Fibroblast of lung (primary cell): ENCODE measurements at regions not wholly inside any gene's neighbourhood (a gene's known extent, or its start where the extent isn't known, plus 50 kb on each side); places are given as distances from the start of the nearest gene placed in this dataset.

Experiments
- DNase-seq, 2 donors: peaks; one replicate each; pipeline versions ENCODE4 v3.0.0 to v3.0.0-alpha.2; 2010; ENCODE audit warnings: low read depth in 2 of 2
- H2AFZ ChIP-seq: 2 replicates; pipeline ENCODE4 v1.5.1; 2012; ENCODE audit warnings: low read length, control low read depth, inconsistent platforms
- H3K27ac ChIP-seq: 2 replicates; pipeline ENCODE4 v1.5.1; 2011; ENCODE audit warnings: low read length, control low read depth; ENCODE audit not compliant: insufficient read depth
- H3K27me3 ChIP-seq: 2 replicates; pipeline ENCODE4 v1.5.1; 2011; ENCODE audit warnings: mild to moderate bottlenecking, low read length; ENCODE audit not compliant: control insufficient read depth, insufficient read depth
- H3K36me3 ChIP-seq: 2 replicates; pipeline ENCODE4 v1.5.1; 2011; ENCODE audit warnings: low read length; ENCODE audit not compliant: control insufficient read depth, insufficient read depth
- H3K4me1 ChIP-seq: 2 replicates; pipeline ENCODE4 v1.5.1; 2011; ENCODE audit warnings: low read length; ENCODE audit not compliant: control insufficient read depth, insufficient read depth; ENCODE audit errors: extremely low read depth
- H3K4me2 ChIP-seq: 2 replicates; pipeline ENCODE4 v1.5.1; 2011; ENCODE audit warnings: low read length, control low read depth; ENCODE audit not compliant: insufficient read depth; ENCODE audit errors: extremely low read depth
- H3K4me3 ChIP-seq, 4 experiments: fragments of 200-600 bp in 1 of 4; sonication (generic) in 1 of 4; replicated peaks in 1 of 4; 2 replicates each; pipeline ENCODE4 v1.5.1; 2011 to 2016; ENCODE audit warnings: low read length in 4 of 4, low read depth in 3 of 4, mild to moderate bottlenecking in 3 of 4, control low read depth in 2 of 4, inconsistent platforms in 1 of 4, mixed read lengths in 1 of 4; ENCODE audit not compliant: insufficient read depth in 1 of 4; ENCODE audit errors: control extremely low read depth in 1 of 4
- H3K79me2 ChIP-seq: 2 replicates; pipeline ENCODE4 v1.5.1; 2012; ENCODE audit warnings: mild to moderate bottlenecking, low read length, inconsistent platforms; ENCODE audit not compliant: control insufficient read depth, insufficient read depth
- H3K9ac ChIP-seq: 2 replicates; pipeline ENCODE4 v1.5.1; 2011; ENCODE audit warnings: mild to moderate bottlenecking, low read length, control low read depth; ENCODE audit not compliant: insufficient read depth
- H3K9me3 ChIP-seq: 2 replicates; pipeline ENCODE4 v1.5.1; 2012; ENCODE audit warnings: low read depth, low read length; ENCODE audit not compliant: control insufficient read depth, insufficient read depth
- H4K20me1 ChIP-seq: 2 replicates; pipeline ENCODE4 v1.5.1; 2011; ENCODE audit warnings: low read length; ENCODE audit not compliant: control insufficient read depth, insufficient read depth; ENCODE audit errors: extremely low read depth
- CTCF ChIP-seq, 2 donors: IDR thresholded peaks in 1 of 2; conservative IDR thresholded peaks in 1 of 2; 1 replicate in 1 of 2; 2 replicates in 1 of 2; pipeline ENCODE4 v1.5.1; 2011 to 2012; ENCODE audit warnings: low read length in 2 of 2, control low read depth in 1 of 2, inconsistent platforms in 1 of 2, low read depth in 1 of 2, mild to moderate bottlenecking in 1 of 2
- EZH2 ChIP-seq: IDR thresholded peaks from 2 replicates; pipeline ENCODE4 v1.5.1; 2012; ENCODE audit warnings: low read length, control low read depth, mild to moderate bottlenecking; ENCODE audit errors: missing control alignments

- Histone ChIP-seq H3K36me3 (no peaks in the 10 kb centered on the region), H4K20me1 (no peaks in the 10 kb centered on the region), H3K4me1 (no peaks in the 10 kb centered on the region), H3K9me3 (no peaks in the 10 kb centered on the region), H3K9ac (no peak overlapping the region), H3K27me3 (no peaks in the 10 kb centered on the region), H2AFZ (no peak overlapping the region), H3K27ac (no peak overlapping the region), H3K4me2 (no peak overlapping the region), H3K4me3 (no peak overlapping the region), H3K79me2 (no peaks in the 10 kb centered on the region)
- no peak for TF ChIP-seq CTCF (conservative IDR thresholded peaks at IDR 0.05 in 1 of 2, IDR thresholded peaks at IDR 0.05 in 1 of 2; ENCODE audit: low read depth in 1 of 2, low read length in 2 of 2)
- no peak for TF ChIP-seq EZH2
- DNase-seq = no peak
These were observed 568.1 kb upstream of the MKI67 start for GRCh38 chr10:128694168-128694850.

- no peak for TF ChIP-seq EZH2
- TF ChIP-seq CTCF (conservative IDR thresholded peaks at IDR 0.05 in 1 of 2, IDR thresholded peaks at IDR 0.05 in 1 of 2; ENCODE audit: low read depth in 1 of 2, low read length in 2 of 2) = no peak
- Histone ChIP-seq H3K4me1 (no peaks in the 10 kb centered on the region), H3K27ac (no peak overlapping the region), H3K79me2 (no peaks in the 10 kb centered on the region), H3K27me3 (no peaks in the 10 kb centered on the region), H3K4me2 (no peak overlapping the region), H3K36me3 (no peaks in the 10 kb centered on the region), H3K4me3 (no peak overlapping the region), H2AFZ (no peak overlapping the region), H3K9me3 (no peaks in the 10 kb centered on the region), H3K9ac (no peak overlapping the region), H4K20me1 (no peaks in the 10 kb centered on the region)
- no peak for DNase-seq
These were observed 568.9 kb upstream of the MKI67 start for GRCh38 chr10:128694851-128695725.

GRCh38 chr10:128695931-128696330, 569.7 kb upstream of the MKI67 start:
- H3K4me2 ChIP-seq = no peak overlapping the region

More at GRCh38 chr10:128695931-128696330, 569.7 kb upstream of the MKI67 start:
- Histone ChIP-seq H3K9me3 (no peaks in the 10 kb centered on the region), H3K9ac (no peak overlapping the region), H3K27ac (no peak overlapping the region), H4K20me1 (no peaks in the 10 kb centered on the region), H3K27me3 (no peaks in the 10 kb centered on the region), H2AFZ (no peak overlapping the region), H3K4me1 (no peaks in the 10 kb centered on the region), H3K4me3 (no peak overlapping the region), H3K79me2 (no peaks in the 10 kb centered on the region), H3K36me3 (no peaks in the 10 kb centered on the region)
- TF ChIP-seq EZH2 = no peak
- TF ChIP-seq CTCF (conservative IDR thresholded peaks at IDR 0.05 in 1 of 2, IDR thresholded peaks at IDR 0.05 in 1 of 2; ENCODE audit: low read depth in 1 of 2, low read length in 2 of 2) = no peak
- DNase-seq = no peak
